Liver (tissue), 8 donors: ENCODE measurements at regions not wholly inside any gene's neighbourhood (a gene's known extent, or its start where the extent isn't known, plus 50 kb on each side); places are given as distances from the start of the nearest gene placed in this dataset.

ENCODE experiments used
- DNase-seq: peaks from one replicate; pipeline ENCODE4 v3.0.0-alpha.2; 2017; ENCODE audit warnings: low spot score
- H3K27ac ChIP-seq, 2 donors: one replicate each; pipeline ENCODE4 v1.7.0; 2013; ENCODE audit warnings: inconsistent platforms in 2 of 2, low read length in 2 of 2, control low read depth in 1 of 2, low read depth in 1 of 2, mild to moderate bottlenecking in 1 of 2
- H3K27me3 ChIP-seq, 4 donors: one replicate each; pipeline versions ENCODE4 v1.6.1 to v1.7.0; 2013; ENCODE audit warnings: low read length in 3 of 4, inconsistent platforms in 1 of 4, mild to moderate bottlenecking in 1 of 4, moderate library complexity in 1 of 4; ENCODE audit not compliant: control insufficient read depth in 4 of 4, insufficient read depth in 4 of 4
- H3K36me3 ChIP-seq, 4 donors: one replicate each; pipeline versions ENCODE4 v1.6.1 to v1.7.0; 2013; ENCODE audit warnings: low read length in 3 of 4, mild to moderate bottlenecking in 3 of 4, low read depth in 1 of 4, moderate library complexity in 1 of 4; ENCODE audit not compliant: control insufficient read depth in 4 of 4, insufficient read depth in 3 of 4
- H3K4me1 ChIP-seq, 4 donors: one replicate each; pipeline versions ENCODE4 v1.6.1 to v1.7.0; 2013; ENCODE audit warnings: low read length in 3 of 4, mild to moderate bottlenecking in 3 of 4, moderate library complexity in 1 of 4; ENCODE audit not compliant: control insufficient read depth in 4 of 4, insufficient read depth in 4 of 4
- H3K4me3 ChIP-seq, 3 donors: one replicate each; pipeline versions ENCODE4 v1.6.1 to v1.7.0; 2013; ENCODE audit warnings: low read length in 3 of 3, control low read depth in 1 of 3, low read depth in 1 of 3, mild to moderate bottlenecking in 1 of 3
- H3K9ac ChIP-seq, 2 donors: one replicate each; pipeline ENCODE4 v1.7.0; 2013; ENCODE audit warnings: low read length in 2 of 2, mild to moderate bottlenecking in 2 of 2, moderate library complexity in 2 of 2, control low read depth in 1 of 2, low read depth in 1 of 2
- H3K9me3 ChIP-seq, 4 donors: one replicate each; pipeline versions ENCODE4 v1.6.1 to v1.7.0; 2013; ENCODE audit warnings: low read length in 3 of 4; ENCODE audit not compliant: control insufficient read depth in 4 of 4
- CTCF ChIP-seq: fragments of 150-350 bp; IDR thresholded peaks from 2 replicates; pipeline ENCODE4 v1.5.1; 2017; ENCODE audit warnings: improper control_type of control experiment, low read depth, low read length; ENCODE audit not compliant: missing input control
- FOXA1 ChIP-seq: IDR thresholded peaks from 2 replicates; pipeline ENCODE4 v1.6.1; 2016; ENCODE audit warnings: antibody characterized with exemption
- FOXA2 ChIP-seq: IDR thresholded peaks from 2 replicates; pipeline ENCODE4 v1.6.1; 2016; ENCODE audit warnings: antibody characterized with exemption
- JUND ChIP-seq, 2 donors: IDR thresholded peaks; 2 replicates each; pipeline ENCODE4 v1.6.1; 2016; ENCODE audit warnings: antibody characterized with exemption in 2 of 2
- RXRA ChIP-seq, 2 donors: IDR thresholded peaks; 2 replicates each; pipeline ENCODE4 v1.6.1; 2017 to 2018; ENCODE audit warnings: antibody characterized with exemption in 2 of 2, mild to moderate bottlenecking in 1 of 2
- SP1 ChIP-seq: IDR thresholded peaks from 2 replicates; pipeline ENCODE4 v1.6.1; 2018; ENCODE audit warnings: antibody characterized with exemption, mild to moderate bottlenecking
- YY1 ChIP-seq: IDR thresholded peaks from 2 replicates; pipeline ENCODE4 v1.6.1; 2016; ENCODE audit warnings: antibody characterized with exemption, mild to moderate bottlenecking
- WGBS: extraction: QIAGEN DNeasy Blood & Tissue Kit; methylation state at CpG from one replicate; pipeline ENCODE4 v1.1.7; 2013; 5-methylcytosine and 5-hydroxymethylcytosine counted together
- TF ChIP-seq, protein P1 (sequence below): IDR thresholded peaks from 2 replicates; pipeline ENCODE4 v1.6.1; 2016; ENCODE audit warnings: antibody characterized with exemption
- TF ChIP-seq, protein P2 (sequence below): IDR thresholded peaks from 2 replicates; pipeline ENCODE4 v1.6.1; 2016; ENCODE audit warnings: antibody characterized with exemption, mild to moderate bottlenecking
- TF ChIP-seq, protein P3 (sequence below): IDR thresholded peaks from 2 replicates; pipeline ENCODE4 v1.6.1; 2016; ENCODE audit warnings: antibody characterized with exemption
- donor health status: healthy.
- donor health status: healthy.
- donor health status: healthy.
- donor health status: healthy.
- donor health status: healthy.

- H3K27me3 ChIP-seq = no peaks in the 10 kb centered on the region
- no peaks in the 10 kb centered on the region for H3K9me3 ChIP-seq
- TF ChIP-seq, protein P1, sequence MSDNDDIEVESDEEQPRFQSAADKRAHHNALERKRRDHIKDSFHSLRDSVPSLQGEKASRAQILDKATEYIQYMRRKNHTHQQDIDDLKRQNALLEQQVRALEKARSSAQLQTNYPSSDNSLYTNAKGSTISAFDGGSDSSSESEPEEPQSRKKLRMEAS = no peak
- TF ChIP-seq, protein P2, sequence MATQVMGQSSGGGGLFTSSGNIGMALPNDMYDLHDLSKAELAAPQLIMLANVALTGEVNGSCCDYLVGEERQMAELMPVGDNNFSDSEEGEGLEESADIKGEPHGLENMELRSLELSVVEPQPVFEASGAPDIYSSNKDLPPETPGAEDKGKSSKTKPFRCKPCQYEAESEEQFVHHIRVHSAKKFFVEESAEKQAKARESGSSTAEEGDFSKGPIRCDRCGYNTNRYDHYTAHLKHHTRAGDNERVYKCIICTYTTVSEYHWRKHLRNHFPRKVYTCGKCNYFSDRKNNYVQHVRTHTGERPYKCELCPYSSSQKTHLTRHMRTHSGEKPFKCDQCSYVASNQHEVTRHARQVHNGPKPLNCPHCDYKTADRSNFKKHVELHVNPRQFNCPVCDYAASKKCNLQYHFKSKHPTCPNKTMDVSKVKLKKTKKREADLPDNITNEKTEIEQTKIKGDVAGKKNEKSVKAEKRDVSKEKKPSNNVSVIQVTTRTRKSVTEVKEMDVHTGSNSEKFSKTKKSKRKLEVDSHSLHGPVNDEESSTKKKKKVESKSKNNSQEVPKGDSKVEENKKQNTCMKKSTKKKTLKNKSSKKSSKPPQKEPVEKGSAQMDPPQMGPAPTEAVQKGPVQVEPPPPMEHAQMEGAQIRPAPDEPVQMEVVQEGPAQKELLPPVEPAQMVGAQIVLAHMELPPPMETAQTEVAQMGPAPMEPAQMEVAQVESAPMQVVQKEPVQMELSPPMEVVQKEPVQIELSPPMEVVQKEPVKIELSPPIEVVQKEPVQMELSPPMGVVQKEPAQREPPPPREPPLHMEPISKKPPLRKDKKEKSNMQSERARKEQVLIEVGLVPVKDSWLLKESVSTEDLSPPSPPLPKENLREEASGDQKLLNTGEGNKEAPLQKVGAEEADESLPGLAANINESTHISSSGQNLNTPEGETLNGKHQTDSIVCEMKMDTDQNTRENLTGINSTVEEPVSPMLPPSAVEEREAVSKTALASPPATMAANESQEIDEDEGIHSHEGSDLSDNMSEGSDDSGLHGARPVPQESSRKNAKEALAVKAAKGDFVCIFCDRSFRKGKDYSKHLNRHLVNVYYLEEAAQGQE = no peak
- TF ChIP-seq YY1 = no peak
- no peak for TF ChIP-seq RXRA (IDR thresholded peaks at IDR 0.05)
- no peak for TF ChIP-seq JUND (IDR thresholded peaks at IDR 0.05)
- TF ChIP-seq, protein P3, sequence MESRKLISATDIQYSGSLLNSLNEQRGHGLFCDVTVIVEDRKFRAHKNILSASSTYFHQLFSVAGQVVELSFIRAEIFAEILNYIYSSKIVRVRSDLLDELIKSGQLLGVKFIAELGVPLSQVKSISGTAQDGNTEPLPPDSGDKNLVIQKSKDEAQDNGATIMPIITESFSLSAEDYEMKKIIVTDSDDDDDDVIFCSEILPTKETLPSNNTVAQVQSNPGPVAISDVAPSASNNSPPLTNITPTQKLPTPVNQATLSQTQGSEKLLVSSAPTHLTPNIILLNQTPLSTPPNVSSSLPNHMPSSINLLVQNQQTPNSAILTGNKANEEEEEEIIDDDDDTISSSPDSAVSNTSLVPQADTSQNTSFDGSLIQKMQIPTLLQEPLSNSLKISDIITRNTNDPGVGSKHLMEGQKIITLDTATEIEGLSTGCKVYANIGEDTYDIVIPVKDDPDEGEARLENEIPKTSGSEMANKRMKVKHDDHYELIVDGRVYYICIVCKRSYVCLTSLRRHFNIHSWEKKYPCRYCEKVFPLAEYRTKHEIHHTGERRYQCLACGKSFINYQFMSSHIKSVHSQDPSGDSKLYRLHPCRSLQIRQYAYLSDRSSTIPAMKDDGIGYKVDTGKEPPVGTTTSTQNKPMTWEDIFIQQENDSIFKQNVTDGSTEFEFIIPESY = no peak
- no peak for DNase-seq
- H3K4me1 ChIP-seq = no peaks in the 10 kb centered on the region
- no peak overlapping the region for H3K27ac ChIP-seq
- 83% methylated on average over 8 of the region's 8 CpGs for WGBS
- H3K4me3 ChIP-seq = no peak overlapping the region
- H3K36me3 ChIP-seq = no peaks in the 10 kb centered on the region
- H3K9ac ChIP-seq = no peak overlapping the region
These were observed 409.9 kb upstream of the NRXN1 start for GRCh38 chr2:51441786-51442185.

- 61% methylated on average over 2 of the region's 2 CpGs for WGBS
These were observed 392.5 kb upstream of the NRXN1 start for GRCh38 chr2:51424418-51424817.

More at GRCh38 chr2:51424418-51424817, 392.5 kb upstream of the NRXN1 start:
- Histone ChIP-seq H3K9me3 (peaks cover 0 to 2% (median under 1%) of the 10 kb centered on the region in 4 donors), H3K27me3 (no peaks in the 10 kb centered on the region), H3K27ac (no peak overlapping the region), H3K4me3 (no peak overlapping the region), H3K9ac (no peak overlapping the region), H3K36me3 (no peaks in the 10 kb centered on the region), H3K4me1 (no peaks in the 10 kb centered on the region)
- no peak for DNase-seq
- TF ChIP-seq FOXA2 = no peak
- TF ChIP-seq, protein P1 = no peak
- no peak for TF ChIP-seq FOXA1
- TF ChIP-seq CTCF = no peak
- no peak for TF ChIP-seq SP1
- TF ChIP-seq YY1 = no peak
